SK-N-SH (cell line): ENCODE measurements at regions not wholly inside any gene's neighbourhood (a gene's known extent, or its start where the extent isn't known, plus 50 kb on each side); places are given as distances from the start of the nearest gene placed in this dataset.

ENCODE experiments used
- CTCF ChIA-PET: fragments of 300-600, 350-600 bp; formaldehyde crosslinking; extraction: SDS; loops from one replicate; lab custom pipeline; 2021; lab: Yijun Ruan, JAX
- POLR2A ChIA-PET: fragments of 350-600 bp; sonication (Branson Sonifier 250); formaldehyde crosslinking; extraction: SDS; loops from one replicate; lab custom pipeline; 2020; ENCODE audit warnings: antibody characterized with exemption, inconsistent platforms; lab: Yijun Ruan, JAX
- DNase-seq: peaks from one replicate; pipeline ENCODE4 v3.0.0; 2012
- H2AFZ ChIP-seq: fragments of 200-600 bp; sonication (generic); 2 replicates; pipeline ENCODE4 v1.8.1; 2016; ENCODE audit warnings: antibody characterized with exemption, mild to moderate bottlenecking, low read depth
- H3F3A ChIP-seq: fragments of 200-600 bp; sonication (generic); replicated peaks from 2 replicates; pipeline ENCODE3; 2016; ENCODE audit warnings: antibody characterized with exemption, mild to moderate bottlenecking; ENCODE audit not compliant: insufficient read depth
- H3K27ac ChIP-seq, 2 experiments: fragments of 200-500 bp in 1 of 2; fragments of 200-600 bp in 1 of 2; sonication (Bioruptor generic) in 1 of 2; sonication (generic), shearing (Covaris generic) in 1 of 2; 2 replicates each; pipeline versions ENCODE4 v1.5.1 to v1.6.1; 2014 to 2016; ENCODE audit warnings: low read depth in 2 of 2, inconsistent platforms in 1 of 2, low read length in 1 of 2, mild to moderate bottlenecking in 1 of 2, mixed read lengths in 1 of 2
- H3K27me3 ChIP-seq: fragments of 200-600 bp; sonication (generic), shearing (Covaris generic); 2 replicates; pipeline ENCODE4 v1.6.1; 2016; ENCODE audit warnings: mixed run types; ENCODE audit not compliant: insufficient read depth
- H3K36me3 ChIP-seq, 2 experiments: fragments of 200-500 bp in 1 of 2; fragments of 200-600 bp in 1 of 2; sonication (Bioruptor generic) in 1 of 2; sonication (generic) in 1 of 2; replicated peaks in 1 of 2; 2 replicates each; pipeline versions ENCODE3 to v1.5.1; 2014 to 2016; ENCODE audit warnings: low read length in 1 of 2, mild to moderate bottlenecking in 1 of 2; ENCODE audit not compliant: insufficient read depth in 2 of 2, control insufficient read depth in 1 of 2
- H3K4me1 ChIP-seq, 2 experiments: fragments of 200-500 bp in 1 of 2; fragments of 200-600 bp in 1 of 2; sonication (Bioruptor generic) in 1 of 2; sonication (generic), shearing (Covaris generic) in 1 of 2; 2 replicates each; pipeline versions ENCODE4 v1.5.1 to v1.6.1; 2014 to 2016; ENCODE audit warnings: low read depth in 1 of 2, low read length in 1 of 2, mixed run types in 1 of 2; ENCODE audit not compliant: insufficient read depth in 2 of 2, control insufficient read depth in 1 of 2
- H3K4me2 ChIP-seq: fragments of 200-600 bp; sonication (generic), shearing (Covaris generic); 2 replicates; pipeline ENCODE4 v1.6.1; 2017; ENCODE audit warnings: mixed run types
- H3K4me3 ChIP-seq, 2 experiments: fragments of 200-500 bp in 1 of 2; fragments of 200-600 bp in 1 of 2; sonication (Bioruptor generic) in 1 of 2; sonication (generic), shearing (Covaris generic) in 1 of 2; 2 replicates each; pipeline versions ENCODE4 v1.5.1 to v1.8.1; 2014 to 2016; ENCODE audit warnings: low read depth in 2 of 2, inconsistent platforms in 1 of 2, low read length in 1 of 2, mild to moderate bottlenecking in 1 of 2, mixed read lengths in 1 of 2, moderate library complexity in 1 of 2
- H3K79me2 ChIP-seq: fragments of 200-600 bp; sonication (generic); 2 replicates; pipeline ENCODE4 v1.8.1; 2017; ENCODE audit warnings: mild to moderate bottlenecking; ENCODE audit not compliant: insufficient read depth
- H3K9ac ChIP-seq: fragments of 200-600 bp; sonication (generic); 2 replicates; pipeline ENCODE4 v1.6.1; 2017; ENCODE audit warnings: mixed run types
- H3K9me2 ChIP-seq: fragments of 200-600 bp; sonication (generic); 2 replicates; pipeline ENCODE4 v1.6.1; 2017; ENCODE audit warnings: mixed run types
- H3K9me3 ChIP-seq: fragments of 200-600 bp; sonication (generic); 2 replicates; pipeline ENCODE4 v1.6.1; 2017; ENCODE audit warnings: mixed run types, mild to moderate bottlenecking, moderate library complexity
- H4K20me1 ChIP-seq: fragments of 200-600 bp; sonication (generic); 2 replicates; pipeline ENCODE4 v1.6.1; 2017; ENCODE audit warnings: mild to moderate bottlenecking, mixed run types; ENCODE audit not compliant: insufficient read depth
- EP300 ChIP-seq, 2 experiments: IDR thresholded peaks; 2 replicates each; pipeline versions ENCODE4 v1.4.0 to v1.6.1; 2012; ENCODE audit warnings: borderline replicate concordance in 1 of 2, low read depth in 1 of 2, low read length in 1 of 2
- EZH2phosphoT487 ChIP-seq: fragments of 200-600 bp; sonication (generic); IDR thresholded peaks from 2 replicates; pipeline ENCODE4 v1.6.1; 2017; ENCODE audit warnings: low read depth, mixed run types, mild to moderate bottlenecking, antibody characterized with exemption, moderate library complexity, borderline replicate concordance
- FOSL2 ChIP-seq: IDR thresholded peaks from 2 replicates; pipeline ENCODE4 v1.4.0; 2012; ENCODE audit warnings: low read depth, mild to moderate bottlenecking, moderate library complexity, borderline replicate concordance
- FOXJ3 ChIP-seq: sonication (generic); formaldehyde crosslinking; IDR thresholded peaks from 2 replicates; pipeline ENCODE4 v1.5.1; 2020; ENCODE audit warnings: mild to moderate bottlenecking, missing genetic modification reagents
- GATA2 ChIP-seq: sonication (generic); formaldehyde crosslinking; IDR thresholded peaks from 2 replicates; pipeline ENCODE4 v1.5.0; 2020; ENCODE audit warnings: mild to moderate bottlenecking, missing genetic modification reagents
- MEF2A ChIP-seq: IDR thresholded peaks from 2 replicates; pipeline ENCODE4 v1.4.0; 2012; ENCODE audit warnings: low read depth, borderline replicate concordance
- MXI1 ChIP-seq: IDR thresholded peaks from 2 replicates; pipeline ENCODE4 v1.6.1; 2012; ENCODE audit warnings: mild to moderate bottlenecking, low read depth, low read length, improper control_type of control experiment
- POLR2AphosphoS5 ChIP-seq: IDR thresholded peaks from 2 replicates; pipeline ENCODE4 v1.6.1; 2012; ENCODE audit warnings: low read depth, low read length
- RAD21 ChIP-seq: IDR thresholded peaks from 2 replicates; pipeline ENCODE4 v1.6.1; 2012; ENCODE audit warnings: mild to moderate bottlenecking, low read length
- RCOR1 ChIP-seq: fragments of 150-350 bp; IDR thresholded peaks from 2 replicates; pipeline ENCODE4 v1.6.1; 2017; ENCODE audit warnings: antibody characterized with exemption, low read length
- SIN3A ChIP-seq: IDR thresholded peaks from 2 replicates; pipeline ENCODE4 v1.6.1; 2012; ENCODE audit warnings: low read depth, mild to moderate bottlenecking, low read length, moderate library complexity, borderline replicate concordance
- SMC3 ChIP-seq: IDR thresholded peaks from 2 replicates; pipeline ENCODE4 v1.6.1; 2012; ENCODE audit warnings: low read depth, low read length, improper control_type of control experiment
- TAF1 ChIP-seq: IDR thresholded peaks from 2 replicates; pipeline ENCODE4 v1.6.1; 2012; ENCODE audit warnings: low read depth, mild to moderate bottlenecking, low read length, moderate library complexity, borderline replicate concordance
- YY1 ChIP-seq: IDR thresholded peaks from 2 replicates; pipeline ENCODE4 v1.4.0; 2012; ENCODE audit warnings: low read depth, mild to moderate bottlenecking
- WGBS: methylation state at CpG from one replicate; pipeline ENCODE4 v1.1.6; 2017; ENCODE audit warnings: low lambda C conversion rate; 5-methylcytosine and 5-hydroxymethylcytosine counted together
- TF ChIP-seq, protein P1 (sequence below): IDR thresholded peaks from 2 replicates; pipeline ENCODE4 v1.4.0; 2012; ENCODE audit warnings: low read depth
- TF ChIP-seq, protein P2 (sequence below): IDR thresholded peaks from 2 replicates; pipeline ENCODE4; 2012
- TF ChIP-seq, protein P3 (sequence below): fragments of 200-600 bp; sonication (generic); IDR thresholded peaks from 2 replicates; pipeline ENCODE4 v1.6.1; 2017; ENCODE audit warnings: antibody characterized with exemption, mild to moderate bottlenecking, moderate library complexity
- TF ChIP-seq, protein P4 (sequence below): IDR thresholded peaks from 2 replicates; pipeline ENCODE4 v1.4.0; 2012; ENCODE audit warnings: low read depth, borderline replicate concordance

DNA sequence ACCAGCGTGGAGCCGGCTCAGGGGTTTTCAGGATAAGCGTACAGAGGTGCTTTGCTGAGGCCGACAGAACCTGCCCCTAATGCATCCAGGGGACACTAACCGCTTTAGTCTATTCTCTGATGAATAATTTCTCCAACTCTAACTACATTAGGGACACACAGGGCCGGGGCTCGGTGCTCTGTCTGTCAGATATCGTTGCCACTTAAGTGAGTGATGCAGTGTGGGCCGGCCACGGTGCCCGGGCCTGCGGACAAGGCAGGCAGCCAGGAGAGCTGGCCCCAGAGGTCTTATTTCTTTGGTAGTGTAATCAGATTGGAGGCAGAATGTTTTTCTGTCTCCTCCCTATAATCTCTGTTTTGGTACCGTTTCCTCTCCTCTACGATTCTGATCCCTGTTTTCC lies 62.7 kb downstream of the ADRA2A start:
- Histone ChIP-seq H3F3A (no peaks in the 10 kb centered on the region), H3K9me2 (no peaks in the 10 kb centered on the region), H4K20me1 (no peaks in the 10 kb centered on the region), H3K36me3 (no peaks in the 10 kb centered on the region), H3K27me3 (no peaks in the 10 kb centered on the region), H3K4me3 (no peak overlapping the region), H3K9ac (no peak overlapping the region), H3K4me1 (peaks cover 0 to 16% of the 10 kb centered on the region in 2 experiments; a peak in 1 of 4 replicates), H3K4me2 (no peak overlapping the region), H2AFZ (no peak overlapping the region), H3K27ac (peak overlapping the region in 1 of 2 experiments; percentile 76; a peak in 2 of 4 replicates), H3K9me3 (no peaks in the 10 kb centered on the region), H3K79me2 (no peaks in the 10 kb centered on the region)
- ChIA-PET CTCF (interaction anchor here (1.0 to 1.3 kb wide), 2 partner anchors 63 to 64 kb away, joined by 3 to 6 read pairs; partner anchors contain the start of gene ADRA2A), POLR2A (interaction anchor here (0.9 kb wide), 1 partner anchor 12 kb away, joined by 3 read pairs; no protein-coding TSS in a partner anchor)
- no peak for TF ChIP-seq POLR2AphosphoS5
- no peak for TF ChIP-seq TAF1
- TF ChIP-seq EP300 (IDR thresholded peaks at IDR 0.05; ENCODE audit: borderline replicate concordance in 1 of 2, low read depth in 1 of 2, low read length in 1 of 2) = peak in 1 of 2 experiments; percentile 50; a peak in 1 of 4 replicates
- TF ChIP-seq RAD21 = no peak
- TF ChIP-seq EZH2phosphoT487 = no peak
- TF ChIP-seq, protein P1, sequence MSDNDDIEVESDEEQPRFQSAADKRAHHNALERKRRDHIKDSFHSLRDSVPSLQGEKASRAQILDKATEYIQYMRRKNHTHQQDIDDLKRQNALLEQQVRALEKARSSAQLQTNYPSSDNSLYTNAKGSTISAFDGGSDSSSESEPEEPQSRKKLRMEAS = no peak
- TF ChIP-seq RCOR1 = peak; percentile 9; the same call in 1 of the 2 replicates
- TF ChIP-seq, protein P2, sequence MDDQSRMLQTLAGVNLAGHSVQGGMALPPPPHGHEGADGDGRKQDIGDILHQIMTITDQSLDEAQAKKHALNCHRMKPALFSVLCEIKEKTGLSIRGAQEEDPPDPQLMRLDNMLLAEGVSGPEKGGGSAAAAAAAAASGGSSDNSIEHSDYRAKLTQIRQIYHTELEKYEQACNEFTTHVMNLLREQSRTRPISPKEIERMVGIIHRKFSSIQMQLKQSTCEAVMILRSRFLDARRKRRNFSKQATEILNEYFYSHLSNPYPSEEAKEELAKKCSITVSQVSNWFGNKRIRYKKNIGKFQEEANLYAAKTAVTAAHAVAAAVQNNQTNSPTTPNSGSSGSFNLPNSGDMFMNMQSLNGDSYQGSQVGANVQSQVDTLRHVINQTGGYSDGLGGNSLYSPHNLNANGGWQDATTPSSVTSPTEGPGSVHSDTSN = no peak
- TF ChIP-seq, protein P3, sequence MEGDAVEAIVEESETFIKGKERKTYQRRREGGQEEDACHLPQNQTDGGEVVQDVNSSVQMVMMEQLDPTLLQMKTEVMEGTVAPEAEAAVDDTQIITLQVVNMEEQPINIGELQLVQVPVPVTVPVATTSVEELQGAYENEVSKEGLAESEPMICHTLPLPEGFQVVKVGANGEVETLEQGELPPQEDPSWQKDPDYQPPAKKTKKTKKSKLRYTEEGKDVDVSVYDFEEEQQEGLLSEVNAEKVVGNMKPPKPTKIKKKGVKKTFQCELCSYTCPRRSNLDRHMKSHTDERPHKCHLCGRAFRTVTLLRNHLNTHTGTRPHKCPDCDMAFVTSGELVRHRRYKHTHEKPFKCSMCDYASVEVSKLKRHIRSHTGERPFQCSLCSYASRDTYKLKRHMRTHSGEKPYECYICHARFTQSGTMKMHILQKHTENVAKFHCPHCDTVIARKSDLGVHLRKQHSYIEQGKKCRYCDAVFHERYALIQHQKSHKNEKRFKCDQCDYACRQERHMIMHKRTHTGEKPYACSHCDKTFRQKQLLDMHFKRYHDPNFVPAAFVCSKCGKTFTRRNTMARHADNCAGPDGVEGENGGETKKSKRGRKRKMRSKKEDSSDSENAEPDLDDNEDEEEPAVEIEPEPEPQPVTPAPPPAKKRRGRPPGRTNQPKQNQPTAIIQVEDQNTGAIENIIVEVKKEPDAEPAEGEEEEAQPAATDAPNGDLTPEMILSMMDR = no peak
- peak; percentile 75 for TF ChIP-seq FOXJ3
- peak; percentile 39; the same call in 1 of the 2 replicates for TF ChIP-seq MXI1
- no peak for TF ChIP-seq FOSL2
- TF ChIP-seq GATA2 (CRISPR knock-in tag) = peak; percentile 56; the same call in 1 of the 2 replicates
- DNase-seq = peak; percentile 65
- 12% methylated on average over 9 of the region's 14 CpGs for WGBS

DNA sequence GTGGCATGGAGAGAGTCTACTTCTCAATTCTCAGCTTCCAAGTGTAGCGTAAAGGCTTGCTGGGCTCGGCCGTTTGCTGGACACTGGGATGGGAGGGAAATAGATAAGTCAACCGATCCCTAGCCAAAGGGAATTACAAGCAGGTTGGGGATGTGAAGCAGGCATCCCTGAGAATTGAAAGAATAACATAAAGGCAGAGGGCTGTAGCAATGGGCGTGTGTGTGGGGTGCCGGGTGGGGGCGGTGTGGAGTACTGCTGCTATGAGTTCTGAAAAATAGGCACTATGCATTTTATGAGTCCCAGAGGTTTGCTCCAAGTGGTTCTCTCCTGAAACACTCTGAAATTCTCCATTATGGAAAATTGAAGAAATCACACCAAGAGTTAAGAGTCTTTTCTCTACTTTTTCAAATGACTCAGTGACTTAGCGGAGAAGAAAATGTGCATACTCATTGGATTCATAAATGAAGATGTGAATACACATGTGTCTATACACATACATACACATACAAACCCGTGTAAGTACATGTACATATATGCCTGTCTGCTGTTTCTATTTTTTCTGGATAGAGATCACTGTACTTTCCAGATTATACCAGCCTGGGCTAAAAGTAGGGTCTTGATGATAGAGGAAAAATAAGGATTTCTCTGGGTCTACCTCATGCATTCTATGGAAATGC lies 65.4 kb downstream of the ADRA2A start:
- no peaks in the 10 kb centered on the region for H3F3A ChIP-seq
- H3K4me1 ChIP-seq = peaks cover 0 to 22% of the 10 kb centered on the region in 2 experiments; a peak in 1 of 4 replicates
- no peak overlapping the region for H3K27ac ChIP-seq
- H3K4me2 ChIP-seq = no peak overlapping the region
- WGBS = 46% methylated on average over 9 of the region's 9 CpGs
- no peaks in the 10 kb centered on the region for H3K27me3 ChIP-seq
- H3K9me3 ChIP-seq = no peaks in the 10 kb centered on the region
- no peak for DNase-seq
- no peaks in the 10 kb centered on the region for H3K36me3 ChIP-seq
- ChIA-PET POLR2A (no interaction called here), CTCF (no interaction called here)
- H3K4me3 ChIP-seq = no peak overlapping the region
- no peak overlapping the region for H3K9ac ChIP-seq
- H3K79me2 ChIP-seq = no peaks in the 10 kb centered on the region
- no peak overlapping the region for H2AFZ ChIP-seq
- H4K20me1 ChIP-seq = no peaks in the 10 kb centered on the region
- H3K9me2 ChIP-seq = no peaks in the 10 kb centered on the region
- TF ChIP-seq YY1 (no peak), MEF2A (no peak), SIN3A (no peak), SMC3 (no peak), EP300 (IDR thresholded peaks at IDR 0.05; ENCODE audit: borderline replicate concordance in 1 of 2, low read depth in 1 of 2, low read length in 1 of 2) (no peak), MXI1 (no peak), GATA2 (CRISPR knock-in tag) (no peak), POLR2AphosphoS5 (no peak), FOXJ3 (no peak)
- TF ChIP-seq, protein P4, sequence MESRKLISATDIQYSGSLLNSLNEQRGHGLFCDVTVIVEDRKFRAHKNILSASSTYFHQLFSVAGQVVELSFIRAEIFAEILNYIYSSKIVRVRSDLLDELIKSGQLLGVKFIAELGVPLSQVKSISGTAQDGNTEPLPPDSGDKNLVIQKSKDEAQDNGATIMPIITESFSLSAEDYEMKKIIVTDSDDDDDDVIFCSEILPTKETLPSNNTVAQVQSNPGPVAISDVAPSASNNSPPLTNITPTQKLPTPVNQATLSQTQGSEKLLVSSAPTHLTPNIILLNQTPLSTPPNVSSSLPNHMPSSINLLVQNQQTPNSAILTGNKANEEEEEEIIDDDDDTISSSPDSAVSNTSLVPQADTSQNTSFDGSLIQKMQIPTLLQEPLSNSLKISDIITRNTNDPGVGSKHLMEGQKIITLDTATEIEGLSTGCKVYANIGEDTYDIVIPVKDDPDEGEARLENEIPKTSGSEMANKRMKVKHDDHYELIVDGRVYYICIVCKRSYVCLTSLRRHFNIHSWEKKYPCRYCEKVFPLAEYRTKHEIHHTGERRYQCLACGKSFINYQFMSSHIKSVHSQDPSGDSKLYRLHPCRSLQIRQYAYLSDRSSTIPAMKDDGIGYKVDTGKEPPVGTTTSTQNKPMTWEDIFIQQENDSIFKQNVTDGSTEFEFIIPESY = no peak
- TF ChIP-seq, protein P3 = no peak
